GM18505 (cell line): ENCODE measurements at regions not wholly inside any gene's neighbourhood (a gene's known extent, or its start where the extent isn't known, plus 50 kb on each side); places are given as distances from the start of the nearest gene placed in this dataset.
"Not testable (repeated sequence)": the region's sequence is repeated elsewhere in the genome, so short reads cannot be mapped to it uniquely, and the experiment has no call there.

Experiments
- ATAC-seq: cut with Tn5 transposase; IDR thresholded peaks from one replicate; pipeline ENCODE4 v1.9.1; 2021; ENCODE audit not compliant: unreplicated experiment
- POLR2A ChIP-seq: IDR thresholded peaks from 4 replicates; pipeline ENCODE4 v1.6.1; 2011; ENCODE audit warnings: borderline replicate concordance; ENCODE audit not compliant: insufficient read depth, insufficient read length; ENCODE audit errors: extremely low read depth

DNA sequence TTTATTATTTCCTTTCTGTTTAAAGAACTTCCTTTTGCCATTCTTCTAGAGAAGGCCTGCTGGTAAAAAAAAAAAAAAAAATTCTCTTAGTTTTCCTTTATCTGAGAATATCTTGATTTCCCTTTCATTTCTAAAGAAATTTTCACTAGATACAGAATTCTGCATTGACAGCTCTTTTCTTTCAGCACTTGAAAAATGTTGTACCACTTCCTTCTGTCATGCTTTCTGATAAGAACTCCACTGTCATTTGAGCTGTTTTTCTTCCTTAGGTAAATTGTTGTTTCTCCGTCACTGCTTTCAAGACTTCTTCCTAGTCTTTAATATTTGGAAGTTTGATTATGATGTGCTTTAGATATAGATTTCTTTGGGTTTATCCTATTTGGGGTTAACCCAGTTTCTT is 113.6 kb upstream of the BTG1 start:
- no peak for TF ChIP-seq POLR2A
- ATAC-seq = no peak

DNA sequence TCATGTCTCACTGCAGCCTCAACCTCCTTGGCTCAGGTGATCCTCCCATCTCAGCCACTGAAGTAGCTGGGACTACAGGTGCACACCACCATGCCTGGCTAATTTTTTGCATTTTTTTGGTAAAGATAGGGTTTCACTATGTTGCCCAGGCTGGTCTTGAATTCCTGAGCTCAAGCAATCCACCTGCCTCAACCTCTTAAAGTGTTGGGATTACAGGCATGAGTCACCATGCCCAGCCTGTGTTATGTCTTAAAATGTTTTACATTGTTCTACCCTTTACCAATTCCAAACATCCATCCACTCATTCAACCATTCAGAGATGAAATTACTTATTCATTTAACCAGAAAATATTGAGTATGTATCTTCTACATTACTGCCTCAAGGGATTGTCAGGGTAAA is 111.6 kb upstream of the BTG1 start:
- ATAC-seq = no peak
- no peak for TF ChIP-seq POLR2A

DNA sequence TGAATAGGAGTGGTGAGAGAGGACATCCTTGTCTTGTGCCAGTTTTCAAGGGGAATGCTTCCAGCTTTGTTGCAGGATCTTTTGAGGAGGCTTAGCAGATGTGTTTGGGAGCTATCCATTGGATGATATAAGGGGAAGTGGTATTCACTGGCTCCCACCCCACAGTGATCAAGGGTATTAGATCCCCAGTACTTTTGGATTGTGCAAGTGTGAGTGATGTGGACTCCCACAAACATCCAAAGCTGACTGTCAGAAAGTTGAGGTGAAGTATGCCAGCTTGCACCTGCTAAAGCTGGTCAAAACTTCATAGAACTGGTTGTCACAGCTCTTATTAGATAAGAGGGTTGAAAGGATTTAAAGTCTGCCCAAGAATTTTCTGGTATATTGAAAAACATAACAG is 110.1 kb upstream of the BTG1 start:
- ATAC-seq = no peak
- no peak for TF ChIP-seq POLR2A

DNA sequence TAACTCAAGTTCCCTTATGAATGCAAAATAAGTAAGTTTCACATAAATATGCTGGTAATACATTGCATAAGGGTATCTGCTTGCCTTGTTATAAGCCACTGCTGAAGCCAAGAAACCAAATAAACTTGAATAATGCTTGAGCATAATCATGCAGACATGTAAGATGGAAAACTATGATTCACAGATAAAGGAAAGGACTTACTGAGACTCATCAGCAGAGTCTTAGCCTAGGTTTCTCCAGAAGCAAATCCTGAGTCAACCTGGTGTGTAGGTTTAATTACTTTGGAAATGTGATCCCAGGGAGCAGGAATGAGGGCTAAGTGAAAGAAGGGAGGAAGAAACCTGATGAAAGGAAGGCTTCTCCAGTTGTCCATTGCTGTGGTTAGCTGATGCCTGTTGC is 107.7 kb upstream of the BTG1 start:
- ATAC-seq = no peak
- no peak for TF ChIP-seq POLR2A

DNA sequence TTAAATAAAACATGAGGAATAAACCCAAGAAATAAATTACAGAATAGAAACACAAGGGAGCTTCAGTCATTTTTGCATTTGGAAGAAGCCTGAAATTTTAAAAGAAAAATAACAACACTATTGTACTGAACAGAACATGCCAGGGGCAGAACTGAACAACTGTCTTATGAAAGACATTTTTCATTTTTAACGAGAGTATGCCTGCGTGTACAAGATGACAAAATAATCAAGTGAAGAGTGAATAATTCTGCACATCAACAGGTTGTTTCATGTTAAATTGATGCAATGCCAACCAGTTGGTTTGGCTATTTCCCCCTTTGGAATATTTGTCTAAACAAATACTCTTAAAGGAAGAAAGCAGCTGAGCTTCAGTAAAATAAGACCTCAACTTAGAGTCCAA is 103.3 kb upstream of the BTG1 start:
- no peak for ATAC-seq
- no peak for TF ChIP-seq POLR2A

DNA sequence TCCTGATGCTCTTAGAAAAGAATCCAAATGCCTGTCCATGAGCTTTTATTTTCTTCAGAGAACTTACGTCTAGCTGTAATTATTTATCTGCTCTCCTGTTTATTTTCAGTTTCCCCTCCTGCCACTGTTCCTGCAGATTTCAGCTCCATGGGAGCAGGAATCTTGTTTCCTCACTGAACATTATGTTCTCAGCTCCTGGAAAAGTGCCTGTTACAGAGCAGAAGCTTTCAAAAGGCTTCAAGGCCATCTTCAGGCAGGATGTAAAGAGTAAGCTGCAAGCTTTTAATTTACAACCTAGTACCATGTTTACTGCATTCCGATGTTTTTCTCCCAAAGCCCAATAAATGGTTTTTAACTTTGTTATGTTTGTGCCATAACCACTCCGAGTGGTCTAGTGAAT is 98.4 kb upstream of the BTG1 start:
- TF ChIP-seq POLR2A = no peak
- no peak for ATAC-seq

DNA sequence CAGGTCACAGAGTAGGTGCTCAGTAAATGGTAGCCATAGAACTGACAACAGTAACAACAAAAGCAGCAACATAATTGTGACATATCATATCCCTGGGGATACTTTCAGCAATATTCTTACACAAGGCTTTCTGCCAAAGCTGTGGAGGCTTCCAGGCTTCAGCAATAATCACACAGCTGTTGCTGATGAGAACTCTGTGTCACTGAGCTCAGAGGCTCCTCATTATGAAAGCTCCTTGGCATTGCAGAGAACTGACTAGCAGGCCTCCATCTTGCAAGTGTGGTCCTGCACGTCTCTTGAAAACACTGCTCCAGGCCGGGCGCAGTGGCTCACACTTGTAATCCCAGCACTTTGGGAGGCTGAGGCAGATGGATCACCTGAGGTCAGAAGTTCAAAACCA is 97.3 kb upstream of the BTG1 start:
- ATAC-seq = no peak
- no peak for TF ChIP-seq POLR2A

DNA sequence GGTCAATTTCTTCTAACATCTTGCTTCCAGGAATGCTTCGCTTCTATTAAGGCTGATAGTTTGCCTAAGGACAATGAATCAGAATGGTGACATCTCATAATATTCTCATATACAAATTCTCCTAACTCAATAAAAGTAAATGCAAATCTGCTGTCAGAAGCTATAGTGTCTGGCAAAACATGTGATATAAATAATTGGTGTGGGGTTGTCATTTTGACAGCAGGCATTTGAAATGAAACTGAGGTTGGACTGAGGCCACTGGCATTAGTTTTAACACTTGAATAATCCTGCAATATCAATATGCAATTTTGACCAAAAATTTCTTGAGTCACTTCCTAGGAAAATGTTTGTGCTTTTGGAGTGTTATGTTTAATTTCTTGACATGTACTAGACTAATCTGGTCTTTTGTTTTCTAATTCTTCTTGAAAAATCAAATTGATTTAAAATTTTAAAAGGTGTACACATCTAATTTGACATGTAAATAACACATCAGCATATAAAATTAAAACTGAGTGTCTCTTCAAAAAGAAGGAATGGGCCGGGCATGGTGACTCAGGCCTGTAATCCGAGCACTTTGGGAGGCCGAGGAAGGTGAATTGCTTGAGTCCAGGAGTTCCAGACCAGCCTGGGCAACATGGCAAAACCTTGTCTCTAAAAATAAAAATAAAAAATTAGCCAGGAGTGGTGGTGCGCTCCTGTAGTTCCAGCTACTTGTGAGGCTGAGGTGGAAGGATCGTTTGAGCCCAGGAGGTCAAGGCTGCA is 92.3 kb upstream of the BTG1 start:
- ATAC-seq = no peak
- TF ChIP-seq POLR2A = no peak

DNA sequence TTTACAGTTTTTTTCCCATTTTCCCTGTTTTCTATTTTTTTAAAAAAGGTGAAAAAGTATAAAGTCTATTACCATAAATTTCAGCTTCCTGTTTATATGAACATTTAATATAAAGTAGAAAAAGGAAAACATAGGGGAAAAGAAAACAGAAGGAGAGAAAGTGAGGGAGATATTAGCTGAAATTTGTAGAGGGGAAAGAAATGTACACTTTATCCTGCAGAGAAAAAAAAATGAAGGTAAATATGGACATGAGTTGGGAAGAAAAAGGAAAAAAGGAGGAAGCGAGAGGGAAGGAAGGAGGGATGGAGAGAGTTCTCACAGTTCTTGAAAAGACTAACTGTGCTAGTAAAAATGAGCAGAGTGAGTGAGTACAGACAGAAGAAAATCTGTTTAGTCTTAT is 91.6 kb upstream of the BTG1 start:
- no peak for TF ChIP-seq POLR2A
- no peak for ATAC-seq

DNA sequence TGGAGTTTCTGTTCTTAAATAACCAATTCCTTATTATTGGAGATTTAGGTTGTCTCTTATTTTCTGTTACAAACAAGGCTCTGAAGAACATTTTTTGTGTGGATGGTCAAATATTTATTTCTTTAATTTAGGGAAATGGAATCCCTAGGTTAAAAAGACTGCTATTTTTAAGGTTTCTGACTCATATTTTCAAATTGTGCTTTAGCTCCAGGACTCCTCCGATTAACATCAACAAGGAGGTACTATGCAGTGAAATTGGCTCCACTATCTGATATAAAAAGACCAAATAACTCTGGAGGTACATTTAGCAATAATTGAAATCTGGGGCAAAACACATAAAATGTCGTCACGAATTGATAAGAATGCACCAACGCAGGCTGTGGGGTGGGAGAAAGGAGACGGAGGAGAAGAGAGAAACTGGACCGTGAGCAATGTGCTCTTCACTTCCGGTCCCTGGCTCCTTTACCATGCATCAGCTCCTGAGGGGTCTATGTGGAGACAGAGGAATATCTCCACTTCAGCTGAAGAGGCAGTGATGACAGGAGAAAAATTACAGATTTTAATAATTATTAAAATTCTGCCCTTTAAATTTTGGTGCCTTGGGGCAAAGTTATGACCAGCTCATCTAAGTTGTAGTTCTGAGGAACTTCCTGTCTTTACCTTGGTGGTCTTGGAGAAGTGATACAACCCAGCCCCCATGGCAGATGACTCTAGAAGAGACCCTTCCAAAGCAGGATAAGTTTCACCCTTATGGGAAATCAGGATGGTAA is 90.2 kb upstream of the BTG1 start:
- no peak for TF ChIP-seq POLR2A
- no peak for ATAC-seq

DNA sequence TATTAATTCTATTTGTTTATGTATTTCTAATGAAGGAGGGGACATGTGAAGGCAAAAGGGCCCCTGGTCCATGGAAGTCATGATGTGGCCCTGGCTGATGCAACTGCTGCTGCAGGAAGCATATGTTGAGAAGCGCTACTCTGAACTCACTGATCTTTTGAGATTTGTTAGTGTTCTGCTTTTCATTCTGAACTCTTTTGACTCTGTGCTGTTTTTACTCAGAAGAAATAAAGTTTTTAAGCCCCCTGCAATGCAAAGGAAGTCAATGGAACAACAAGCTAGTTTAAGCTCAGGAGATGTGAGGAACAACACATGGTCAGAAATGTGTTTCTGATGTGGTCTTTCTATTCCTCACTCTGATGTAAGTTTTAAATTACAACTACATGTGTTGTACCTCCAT is 88.9 kb upstream of the BTG1 start:
- no peak for ATAC-seq
- TF ChIP-seq POLR2A = no peak

DNA sequence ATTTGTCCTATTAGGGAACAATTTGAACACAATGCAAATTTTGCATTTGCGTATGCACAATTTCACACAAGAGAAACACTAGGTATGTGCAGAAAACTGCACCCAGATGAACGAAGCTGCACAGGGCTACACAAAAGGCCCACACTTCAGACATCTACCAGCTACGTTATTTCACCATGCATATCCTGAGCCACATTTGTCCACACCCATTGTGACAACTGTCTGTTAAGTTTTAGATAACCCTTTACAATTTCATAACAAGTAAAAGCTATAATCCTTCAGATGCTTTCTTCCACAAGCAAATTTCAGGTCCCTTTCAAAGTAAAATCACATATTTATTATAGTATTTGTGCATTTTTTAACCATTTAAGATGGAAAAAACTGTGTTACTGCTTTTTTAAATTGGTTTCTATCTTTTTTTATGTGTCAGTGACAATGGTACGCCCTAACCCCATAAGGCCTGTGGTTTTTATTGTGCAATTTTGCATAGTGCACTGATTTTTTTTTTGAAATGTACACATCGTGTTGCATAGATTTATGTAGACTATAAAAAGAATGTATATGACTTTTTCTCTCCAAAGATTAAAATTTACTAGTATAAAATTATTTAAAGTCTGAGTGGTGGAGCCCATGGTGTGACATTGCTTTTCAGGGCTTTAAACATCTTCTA is 87.8 kb upstream of the BTG1 start:
- TF ChIP-seq POLR2A = no peak
- no peak for ATAC-seq

DNA sequence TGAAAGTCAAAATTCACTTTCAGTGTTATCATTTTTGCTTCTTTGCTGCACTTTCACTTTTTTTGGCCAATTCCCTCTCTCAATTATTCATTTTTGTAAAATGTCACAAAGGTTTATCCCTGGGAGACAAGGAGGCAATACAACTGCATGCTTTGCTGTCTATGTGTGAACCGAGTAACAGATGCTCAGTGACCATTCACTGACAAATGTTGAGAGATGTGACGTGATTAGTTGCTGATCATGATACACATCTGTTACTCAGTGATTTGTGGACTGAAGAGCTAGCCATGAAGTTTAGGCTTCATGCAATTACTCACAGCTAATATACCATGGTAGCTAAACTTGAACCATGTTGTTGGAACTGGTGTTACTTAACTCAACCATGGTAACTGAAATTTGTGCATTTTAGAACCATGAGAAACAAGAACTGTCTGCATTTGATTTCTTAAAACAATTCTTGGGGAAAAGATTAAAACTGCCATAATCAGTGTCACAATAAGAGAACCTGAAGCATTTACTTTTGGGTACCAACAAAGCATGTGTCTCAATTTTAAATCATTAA is 86.8 kb upstream of the BTG1 start:
- ATAC-seq = not testable (repeated sequence)

DNA sequence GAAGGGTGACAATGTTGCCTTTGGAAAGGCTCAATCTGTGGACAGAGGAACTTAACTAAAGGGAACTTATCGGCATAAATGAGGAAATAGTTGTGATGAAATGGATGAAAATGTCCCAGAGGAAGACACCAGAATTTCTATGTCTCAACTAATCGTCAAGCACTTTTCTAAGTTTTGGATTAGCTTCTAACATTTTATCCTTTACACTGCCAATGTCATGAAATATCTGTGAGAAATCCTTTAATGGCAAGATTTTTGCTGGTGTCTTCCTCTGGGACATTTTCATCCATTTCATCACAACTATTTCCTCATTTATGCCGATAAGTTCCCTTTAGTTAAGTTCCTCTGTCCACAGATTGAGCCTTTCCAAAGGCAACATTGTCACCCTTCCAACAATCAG is 86.3 kb upstream of the BTG1 start:
- not testable (repeated sequence) for ATAC-seq

DNA sequence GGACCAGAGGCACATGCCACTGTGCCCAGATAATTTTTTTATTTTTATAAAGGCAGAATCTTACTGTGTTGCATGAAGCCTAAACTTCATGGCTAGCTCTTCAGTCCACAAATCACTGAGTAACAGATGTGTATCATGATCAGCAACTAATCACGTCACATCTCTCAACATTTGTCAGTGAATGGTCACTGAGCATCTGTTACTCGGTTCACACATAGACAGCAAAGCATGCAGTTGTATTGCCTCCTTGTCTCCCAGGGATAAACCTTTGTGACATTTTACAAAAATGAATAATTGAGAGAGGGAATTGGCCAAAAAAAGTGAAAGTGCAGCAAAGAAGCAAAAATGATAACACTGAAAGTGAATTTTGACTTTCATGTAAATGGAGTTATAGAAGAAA is 85.9 kb upstream of the BTG1 start:
- not testable (repeated sequence) for ATAC-seq

DNA sequence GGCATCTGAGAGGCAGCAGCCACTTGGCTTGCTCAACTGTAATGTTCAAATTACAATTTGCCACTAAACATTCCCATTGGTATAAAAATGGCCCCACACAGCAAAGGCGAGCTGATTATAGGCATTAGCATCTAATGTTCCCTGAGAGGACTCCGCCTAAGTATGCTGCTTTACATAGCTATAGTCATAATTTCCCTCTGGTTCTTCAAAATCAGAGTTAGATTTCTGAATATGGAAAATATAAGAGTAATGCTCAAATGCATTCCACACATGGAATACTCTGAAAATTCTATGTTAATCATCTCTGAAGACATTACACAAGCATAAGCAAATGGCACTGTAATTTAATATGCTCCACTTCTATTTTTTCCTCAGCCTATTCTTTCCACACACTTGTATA is 83.7 kb upstream of the BTG1 start:
- no peak for ATAC-seq
- TF ChIP-seq POLR2A = no peak
